ES-I3 (cell line): ENCODE measurements at regions not wholly inside any gene's neighbourhood (a gene's known extent, or its start where the extent isn't known, plus 50 kb on each side); places are given as distances from the start of the nearest gene placed in this dataset.

ENCODE experiments used
- H3K36me3 ChIP-seq: 2 replicates; pipeline ENCODE4 v1.6.1; 2013; ENCODE audit warnings: mild to moderate bottlenecking, low read length, control low read depth, moderate library complexity; ENCODE audit not compliant: insufficient read depth
- H3K4me1 ChIP-seq: 2 replicates; pipeline ENCODE4 v1.6.1; 2013; ENCODE audit warnings: mild to moderate bottlenecking, control low read depth, low read length; ENCODE audit not compliant: insufficient read depth
- H3K9ac ChIP-seq: 2 replicates; pipeline ENCODE4 v1.6.1; 2013; ENCODE audit warnings: low read depth, mild to moderate bottlenecking, low read length, moderate library complexity
- H3K9me3 ChIP-seq: 2 replicates; pipeline ENCODE4 v1.6.1; 2013; ENCODE audit warnings: mild to moderate bottlenecking, low read length, moderate library complexity; ENCODE audit not compliant: control insufficient read depth, insufficient read depth

GRCh38 chr14:97571866-97572555, 774.8 kb downstream of the VRK1 start:
- Histone ChIP-seq H3K9me3 (no peaks in the 10 kb centered on the region), H3K4me1 (no peaks in the 10 kb centered on the region), H3K9ac (no peak overlapping the region), H3K36me3 (no peaks in the 10 kb centered on the region)

GRCh38 chr14:97572583-97573458, 775.6 kb downstream of the VRK1 start:
- Histone ChIP-seq H3K9ac (peak overlapping the region; percentile 6), H3K4me1 (no peaks in the 10 kb centered on the region), H3K9me3 (no peaks in the 10 kb centered on the region), H3K36me3 (no peaks in the 10 kb centered on the region)

- Histone ChIP-seq H3K9me3 (no peaks in the 10 kb centered on the region), H3K9ac (no peak overlapping the region), H3K36me3 (no peaks in the 10 kb centered on the region), H3K4me1 (no peaks in the 10 kb centered on the region)
These were observed 778.5 kb downstream of the VRK1 start for GRCh38 chr14:97575677-97576076.

- Histone ChIP-seq H3K9ac (no peak overlapping the region), H3K9me3 (no peaks in the 10 kb centered on the region), H3K4me1 (no peaks in the 10 kb centered on the region), H3K36me3 (no peaks in the 10 kb centered on the region)
These were observed 781.9 kb downstream of the VRK1 start for GRCh38 chr14:97578982-97579548.

- Histone ChIP-seq H3K4me1 (no peaks in the 10 kb centered on the region), H3K9ac (no peak overlapping the region), H3K9me3 (no peaks in the 10 kb centered on the region), H3K36me3 (no peaks in the 10 kb centered on the region)
These were observed 783.8 kb downstream of the VRK1 start for GRCh38 chr14:97581016-97581415.

- H3K9me3 ChIP-seq = no peaks in the 10 kb centered on the region
- H3K9ac ChIP-seq = no peak overlapping the region
- H3K4me1 ChIP-seq = no peaks in the 10 kb centered on the region
These were observed 784.8 kb downstream of the VRK1 start for GRCh38 chr14:97582022-97582421.

GRCh38 chr14:97584528-97584927, 787.3 kb downstream of the VRK1 start:
- no peaks in the 10 kb centered on the region for H3K36me3 ChIP-seq
- H3K9me3 ChIP-seq = no peaks in the 10 kb centered on the region
- no peak overlapping the region for H3K9ac ChIP-seq
- no peaks in the 10 kb centered on the region for H3K4me1 ChIP-seq

More at GRCh38 chr14:97582022-97582421, 784.8 kb downstream of the VRK1 start:
- no peaks in the 10 kb centered on the region for H3K36me3 ChIP-seq

GRCh38 chr14:97592341-97592980, 795.3 kb downstream of the VRK1 start:
- Histone ChIP-seq H3K9me3 (no peaks in the 10 kb centered on the region), H3K4me1 (no peaks in the 10 kb centered on the region), H3K36me3 (no peaks in the 10 kb centered on the region), H3K9ac (no peak overlapping the region)

GRCh38 chr14:97594306-97594705, 797.1 kb downstream of the VRK1 start:
- Histone ChIP-seq H3K9ac (no peak overlapping the region), H3K9me3 (no peaks in the 10 kb centered on the region), H3K4me1 (no peaks in the 10 kb centered on the region), H3K36me3 (no peaks in the 10 kb centered on the region)

- no peaks in the 10 kb centered on the region for H3K36me3 ChIP-seq
- H3K9me3 ChIP-seq = no peaks in the 10 kb centered on the region
- H3K9ac ChIP-seq = no peak overlapping the region
- H3K4me1 ChIP-seq = no peaks in the 10 kb centered on the region
These were observed 805.4 kb downstream of the VRK1 start for GRCh38 chr14:97602438-97603117.

GRCh38 chr14:97603201-97603600, 806.0 kb downstream of the VRK1 start:
- Histone ChIP-seq H3K9ac (no peak overlapping the region), H3K36me3 (no peaks in the 10 kb centered on the region), H3K9me3 (no peaks in the 10 kb centered on the region), H3K4me1 (no peaks in the 10 kb centered on the region)

- Histone ChIP-seq H3K9me3 (no peaks in the 10 kb centered on the region), H3K4me1 (no peaks in the 10 kb centered on the region), H3K9ac (no peak overlapping the region), H3K36me3 (no peaks in the 10 kb centered on the region)
These were observed 807.5 kb downstream of the VRK1 start for GRCh38 chr14:97604731-97605130.

GRCh38 chr14:97618401-97618800, 821.2 kb downstream of the VRK1 start:
- 0 out of 2 replicates have a peak, but pooled peaks cover 7% of the 10 kb centered on the region for H3K4me1 ChIP-seq
- no peaks in the 10 kb centered on the region for H3K36me3 ChIP-seq
- H3K9ac ChIP-seq = no peak overlapping the region
- H3K9me3 ChIP-seq = no peaks in the 10 kb centered on the region
